ENCODE measurements at regions not wholly inside any gene's neighbourhood (a gene's known extent, or its start where the extent isn't known, plus 50 kb on each side); places are given as distances from the start of the nearest gene placed in this dataset.

GRCh38 chr4:12173496-12173895, 744.8 kb upstream of the HS3ST1 start:
- TF ChIP-seq POLR2A (IDR thresholded peaks at IDR 0.05) (no peak), CTCF (IDR thresholded peaks at IDR 0.05) (no peak), POLR2AphosphoS5 (IDR thresholded peaks at IDR 0.05) (no peak)
